ENCODE measurements at regions not wholly inside any gene's neighbourhood (a gene's known extent, or its start where the extent isn't known, plus 50 kb on each side); places are given as distances from the start of the nearest gene placed in this dataset.

GRCh38 chr2:6618201-6618600 lies 247.5 kb downstream of the CMPK2 start:
- DNase-seq (ENCODE audit: low spot score in 2 of 2): no peak
- Histone ChIP-seq H3K4me1 (no peaks in the 10 kb centered on the region), H3K27ac (no peak overlapping the region), H3K4me3 (no peak overlapping the region), H3K27me3 (no peaks in the 10 kb centered on the region), H3K36me3 (no peaks in the 10 kb centered on the region), H3K9me3 (peaks cover 8% of the 10 kb centered on the region)
- TF ChIP-seq, protein P1, sequence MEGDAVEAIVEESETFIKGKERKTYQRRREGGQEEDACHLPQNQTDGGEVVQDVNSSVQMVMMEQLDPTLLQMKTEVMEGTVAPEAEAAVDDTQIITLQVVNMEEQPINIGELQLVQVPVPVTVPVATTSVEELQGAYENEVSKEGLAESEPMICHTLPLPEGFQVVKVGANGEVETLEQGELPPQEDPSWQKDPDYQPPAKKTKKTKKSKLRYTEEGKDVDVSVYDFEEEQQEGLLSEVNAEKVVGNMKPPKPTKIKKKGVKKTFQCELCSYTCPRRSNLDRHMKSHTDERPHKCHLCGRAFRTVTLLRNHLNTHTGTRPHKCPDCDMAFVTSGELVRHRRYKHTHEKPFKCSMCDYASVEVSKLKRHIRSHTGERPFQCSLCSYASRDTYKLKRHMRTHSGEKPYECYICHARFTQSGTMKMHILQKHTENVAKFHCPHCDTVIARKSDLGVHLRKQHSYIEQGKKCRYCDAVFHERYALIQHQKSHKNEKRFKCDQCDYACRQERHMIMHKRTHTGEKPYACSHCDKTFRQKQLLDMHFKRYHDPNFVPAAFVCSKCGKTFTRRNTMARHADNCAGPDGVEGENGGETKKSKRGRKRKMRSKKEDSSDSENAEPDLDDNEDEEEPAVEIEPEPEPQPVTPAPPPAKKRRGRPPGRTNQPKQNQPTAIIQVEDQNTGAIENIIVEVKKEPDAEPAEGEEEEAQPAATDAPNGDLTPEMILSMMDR (IDR thresholded peaks at IDR 0.05): no peak
- no peak for TF ChIP-seq POLR2AphosphoS5 (IDR thresholded peaks at IDR 0.05)
- no peak for TF ChIP-seq EP300 (IDR thresholded peaks at IDR 0.05)
- TF ChIP-seq POLR2A (IDR thresholded peaks at IDR 0.05): no peak
- 91% methylated on average over 6 of the region's 6 CpGs for WGBS

DNA sequence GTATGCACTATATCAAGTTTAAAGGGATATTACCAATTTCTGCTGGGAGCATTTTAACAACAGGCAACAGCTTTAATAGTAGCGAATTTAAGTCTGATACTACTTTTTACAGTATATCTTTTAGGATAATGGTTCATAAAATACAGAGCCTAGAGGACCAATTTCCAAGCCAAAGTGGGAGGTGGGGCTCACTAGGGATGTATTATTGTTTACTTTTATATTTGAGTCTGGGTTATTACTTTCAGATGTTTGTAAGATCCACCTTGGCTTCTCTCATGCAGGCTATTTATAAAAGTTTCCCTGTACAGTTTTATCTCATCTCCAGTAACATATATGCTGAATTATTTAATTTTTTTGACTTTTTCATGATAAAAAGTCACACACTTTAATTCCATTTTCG lies 242.0 kb downstream of the CMPK2 start:
- H3K27me3 ChIP-seq: no peaks in the 10 kb centered on the region
- TF ChIP-seq, protein P1 (IDR thresholded peaks at IDR 0.05): no peak
- TF ChIP-seq EP300 (IDR thresholded peaks at IDR 0.05) (no peak), POLR2A (IDR thresholded peaks at IDR 0.05) (no peak), POLR2AphosphoS5 (IDR thresholded peaks at IDR 0.05) (no peak)
- H3K9me3 ChIP-seq: no peaks in the 10 kb centered on the region
- no peak overlapping the region for H3K27ac ChIP-seq
- DNase-seq (ENCODE audit: low spot score in 2 of 2): no peak
- H3K4me1 ChIP-seq: no peaks in the 10 kb centered on the region
- 89% methylated on average over 2 of the region's 2 CpGs for WGBS
- no peak overlapping the region for H3K4me3 ChIP-seq
- no peaks in the 10 kb centered on the region for H3K36me3 ChIP-seq

DNA sequence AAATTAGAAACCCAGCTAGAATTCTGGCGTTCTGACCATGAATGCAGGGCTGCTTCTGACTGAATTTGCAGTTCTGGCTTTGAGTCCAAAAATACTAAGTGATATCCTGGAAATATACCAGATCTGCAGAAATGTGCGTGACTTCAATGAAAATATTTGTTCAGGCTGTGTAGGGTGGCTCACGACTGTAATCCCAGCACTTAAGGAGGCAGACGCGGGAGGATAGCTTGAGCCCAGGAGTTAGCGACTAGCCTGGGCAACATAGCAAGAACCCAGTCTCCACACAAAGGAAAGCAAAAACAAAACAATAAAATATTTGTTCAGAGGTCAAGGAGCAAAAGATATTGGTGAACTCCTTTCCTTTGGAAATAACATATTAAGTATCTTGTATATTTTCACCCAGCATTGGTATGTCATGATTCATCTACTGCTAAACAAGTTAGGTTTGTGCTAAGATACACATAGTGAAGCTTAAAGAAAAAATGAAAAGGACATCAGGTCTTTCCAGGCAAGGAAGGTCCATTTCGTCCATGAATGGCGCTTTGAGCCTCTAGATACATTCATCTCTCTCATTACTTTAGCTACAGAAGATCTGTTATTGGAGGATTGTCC lies 239.2 kb downstream of the CMPK2 start:
- no peaks in the 10 kb centered on the region for H3K27me3 ChIP-seq
- no peak overlapping the region for H3K27ac ChIP-seq
- no peaks in the 10 kb centered on the region for H3K9me3 ChIP-seq
- H3K4me3 ChIP-seq: no peak overlapping the region
- DNase-seq (ENCODE audit: low spot score in 2 of 2): no peak
- H3K36me3 ChIP-seq: no peaks in the 10 kb centered on the region
- TF ChIP-seq POLR2AphosphoS5 (IDR thresholded peaks at IDR 0.05): no peak
- TF ChIP-seq, protein P1 (IDR thresholded peaks at IDR 0.05): no peak
- no peak for TF ChIP-seq EP300 (IDR thresholded peaks at IDR 0.05)
- no peak for TF ChIP-seq POLR2A (IDR thresholded peaks at IDR 0.05)
- WGBS: 78% methylated on average over 7 of the region's 8 CpGs
- no peaks in the 10 kb centered on the region for H3K4me1 ChIP-seq

DNA sequence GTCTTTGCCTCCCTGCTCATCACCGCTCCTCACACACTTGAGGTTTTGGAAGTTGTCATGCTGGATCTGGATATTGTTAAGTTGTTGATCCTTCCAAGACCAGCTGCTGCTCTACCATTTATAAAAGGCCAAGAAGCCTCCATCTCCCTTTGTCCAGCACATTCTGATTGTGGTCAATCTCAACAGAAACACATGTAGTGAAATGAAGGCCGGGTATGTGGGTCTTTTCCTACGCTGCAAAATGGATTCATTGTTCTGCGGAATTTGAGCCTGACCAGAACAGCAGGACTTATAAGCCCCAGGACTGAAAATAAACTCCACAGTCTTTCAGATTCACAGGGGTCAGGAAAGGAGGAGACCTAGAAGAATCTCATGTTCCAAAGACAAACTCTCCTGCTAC lies 238.4 kb downstream of the CMPK2 start:
- TF ChIP-seq POLR2AphosphoS5 (IDR thresholded peaks at IDR 0.05): no peak
- TF ChIP-seq POLR2A (IDR thresholded peaks at IDR 0.05): no peak
- no peak for TF ChIP-seq EP300 (IDR thresholded peaks at IDR 0.05)
- TF ChIP-seq, protein P1 (IDR thresholded peaks at IDR 0.05): no peak
- Histone ChIP-seq H3K36me3 (no peaks in the 10 kb centered on the region), H3K9me3 (no peaks in the 10 kb centered on the region), H3K4me1 (no peaks in the 10 kb centered on the region), H3K27me3 (no peaks in the 10 kb centered on the region), H3K4me3 (no peak overlapping the region), H3K27ac (no peak overlapping the region)
- DNase-seq (ENCODE audit: low spot score in 2 of 2): no peak
- 94% methylated on average over 4 of the region's 4 CpGs for WGBS

- Histone ChIP-seq H3K27ac (no peak overlapping the region), H3K4me1 (no peaks in the 10 kb centered on the region), H3K9me3 (no peaks in the 10 kb centered on the region), H3K27me3 (no peaks in the 10 kb centered on the region), H3K36me3 (no peaks in the 10 kb centered on the region), H3K4me3 (no peak overlapping the region)
- TF ChIP-seq POLR2AphosphoS5 (IDR thresholded peaks at IDR 0.05): no peak
- TF ChIP-seq, protein P1 (IDR thresholded peaks at IDR 0.05): no peak
- no peak for TF ChIP-seq POLR2A (IDR thresholded peaks at IDR 0.05)
- no peak for TF ChIP-seq EP300 (IDR thresholded peaks at IDR 0.05)
- no peak for DNase-seq (ENCODE audit: low spot score in 2 of 2)
- WGBS: 68% methylated on average over 3 of the region's 3 CpGs
These were observed 235.5 kb downstream of the CMPK2 start for GRCh38 chr2:6630209-6630608.
